ENCODE measurements at regions not wholly inside any gene's neighbourhood (a gene's known extent, or its start where the extent isn't known, plus 50 kb on each side); places are given as distances from the start of the nearest gene placed in this dataset.

GRCh38 chr12:97748298-97748697, 285.7 kb downstream of the RMST start:
- ChIA-PET POLR2A (no interaction called here), SMC1A (ENCODE audit: uncharacterized antibody, unreplicated experiment) (no interaction called here), CTCF (no interaction called here), RAD21 (ENCODE audit: unreplicated experiment) (no interaction called here)
- no TSS peak for BruUV-seq (replicated peaks)
- Histone ChIP-seq H3K4me2 (ENCODE audit: control insufficient read depth, insufficient read depth) (no peak overlapping the region), H3K9me3 (replicated peaks; ENCODE audit: control insufficient read depth, insufficient read depth, low read length) (no peaks in the 10 kb centered on the region), H3K4me3 (no peak overlapping the region), H3K36me3 (ENCODE audit: control insufficient read depth in 2 of 2, insufficient read depth in 2 of 2, low read length in 1 of 2) (no peaks in the 10 kb centered on the region), H3K4me1 (ENCODE audit: control insufficient read depth, insufficient read depth, low read length) (no peaks in the 10 kb centered on the region), H3K79me2 (ENCODE audit: control insufficient read depth, insufficient read depth, low read length) (no peaks in the 10 kb centered on the region), H3K27me3 (replicated peaks in 1 of 2; ENCODE audit: control insufficient read depth in 2 of 2, insufficient read depth in 2 of 2, low read length in 1 of 2) (no peaks in the 10 kb centered on the region), H4K20me1 (ENCODE audit: control insufficient read depth, insufficient read depth) (no peaks in the 10 kb centered on the region), H2AFZ (ENCODE audit: control insufficient read depth, low read depth, low read length) (no peak overlapping the region), H3K27ac (ENCODE audit: control insufficient read depth, insufficient read depth) (no peak overlapping the region), H3K9ac (ENCODE audit: control insufficient read depth, insufficient read depth, low read length) (no peak overlapping the region)
- DNase-seq (ENCODE audit: low read depth, low spot score) (no peak), ATAC-seq (no peak), FAIRE-seq (no peak)
- in situ Hi-C loops (cut with MboI), result no loop called here
- WGBS (ENCODE audit: insufficient coverage, insufficient replicate concordance, low lambda C conversion rate, missing lambda C conversion rate), result 0% methylated on average over 2 of the region's 2 CpGs
- TF ChIP-seq RBBP5 (conservative IDR thresholded peaks at IDR 0.05), result no peak
- TF ChIP-seq CREB1 (IDR thresholded peaks at IDR 0.05; ENCODE audit: low read depth), result no peak
- no peak for TF ChIP-seq FOXK2 (IDR thresholded peaks at IDR 0.05)
- TF ChIP-seq NFXL1 (IDR thresholded peaks at IDR 0.05; ENCODE audit: borderline replicate concordance), result no peak
- no peak for TF ChIP-seq CREM (IDR thresholded peaks at IDR 0.05; ENCODE audit: low read depth)
- no peak for TF ChIP-seq RB1 (IDR thresholded peaks at IDR 0.05; ENCODE audit: borderline replicate concordance)
- no peak for TF ChIP-seq BCL3 (IDR thresholded peaks at IDR 0.05; ENCODE audit: borderline replicate concordance, insufficient read depth, low read depth, low read length, poor library complexity, severe bottlenecking)
- TF ChIP-seq SIX5 (IDR thresholded peaks at IDR 0.05; ENCODE audit: low read depth, low read length, severe bottlenecking), result no peak
- TF ChIP-seq SUZ12 (IDR thresholded peaks at IDR 0.05; ENCODE audit: unreplicated experiment), result no peak
- no peak for TF ChIP-seq HDAC2 (IDR thresholded peaks at IDR 0.05)
- TF ChIP-seq CHD4 (IDR thresholded peaks at IDR 0.05), result no peak
- TF ChIP-seq ZNF384 (IDR thresholded peaks at IDR 0.05; ENCODE audit: borderline replicate concordance, low read depth, low read length), result no peak
- intact Hi-C loops (cut with micrococcal nuclease; ENCODE audit: unreplicated experiment), result no loop called here
